Left cardiac atrium (tissue), 4 donors: ENCODE measurements at regions not wholly inside any gene's neighbourhood (a gene's known extent, or its start where the extent isn't known, plus 50 kb on each side); places are given as distances from the start of the nearest gene placed in this dataset.

Experiments used
- ATAC-seq, 2 donors: fragments of 200-7000 bp; cut with Tn5 transposase; one replicate each; pipeline ENCODE4 v1.9.1; 2020; ENCODE audit warnings: mild to moderate bottlenecking in 2 of 2, moderate library complexity in 2 of 2
- DNase-seq: peaks from one replicate; pipeline ENCODE4 v3.0.0-alpha.2; 2020
- intact Hi-C, 2 donors: fragments of 100-400 bp; cut with DNase I; formaldehyde crosslinking; loops; one replicate each; pipeline versions ENCODE4 v1.14.1 to v1.15.1; 2022 to 2023
- donor health status: DM: no; HTN: yes; CAD: no.
- donor health status: DM: no; HTN: yes; CAD: no; lungs with severe emphysema.
- donor health status: DM: yes; HTN: yes; CAD: no.
- donor health status: Dilated cardiomyopathy.

- intact Hi-C loops: no loop called here
- ATAC-seq (no peak), DNase-seq (no peak)
Observed at GRCh38 chrX:79300856-79301255, 66.3 kb downstream of the ITM2A start.

DNA sequence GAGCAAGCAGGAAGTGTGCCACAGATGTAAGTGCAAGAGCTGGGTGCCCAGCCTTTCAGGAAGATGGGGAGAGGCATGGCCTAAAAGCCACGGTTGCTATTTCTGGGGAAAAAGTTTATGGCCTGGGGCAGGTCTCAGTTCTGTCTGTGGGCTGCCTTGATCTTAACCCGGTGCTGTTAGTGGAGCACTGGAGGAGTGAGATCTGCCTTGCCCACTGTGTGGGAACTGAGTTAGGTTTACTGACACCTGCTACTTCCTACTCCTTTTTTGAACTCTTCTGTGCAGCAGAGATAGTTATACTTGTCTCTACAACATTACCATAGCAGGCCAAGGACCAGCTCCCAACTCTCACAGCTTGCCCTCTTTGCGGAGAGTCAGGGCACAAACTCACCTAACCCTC is 76.5 kb downstream of the ITM2A start:
- ATAC-seq (no peak), DNase-seq (no peak)
- intact Hi-C loops: no loop called here

DNA sequence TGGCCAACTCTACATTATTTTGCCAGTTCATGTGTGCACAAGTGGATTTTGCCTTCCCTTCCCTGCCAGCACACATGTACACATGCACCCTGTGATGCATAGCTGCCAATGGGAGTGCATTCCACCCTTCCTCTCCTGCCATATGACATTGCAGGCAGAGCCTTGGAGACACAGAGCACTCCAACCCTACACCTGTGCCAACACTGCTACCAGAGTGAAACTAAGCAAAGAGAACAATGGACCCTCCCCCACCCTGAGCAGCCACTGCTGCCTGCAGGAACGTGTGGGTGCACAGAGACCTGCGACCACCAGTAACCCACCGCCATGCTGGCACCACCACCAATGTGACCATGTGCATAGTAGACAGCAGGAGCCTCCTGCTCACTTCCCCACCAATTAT is 78.4 kb downstream of the ITM2A start:
- intact Hi-C loops: no loop called here
- DNase-seq (no peak), ATAC-seq (no peak)

GRCh38 chrX:79287724-79288123 is 79.4 kb downstream of the ITM2A start:
- DNase-seq: no peak
- ATAC-seq: no peak
- intact Hi-C loops: no loop called here

DNA sequence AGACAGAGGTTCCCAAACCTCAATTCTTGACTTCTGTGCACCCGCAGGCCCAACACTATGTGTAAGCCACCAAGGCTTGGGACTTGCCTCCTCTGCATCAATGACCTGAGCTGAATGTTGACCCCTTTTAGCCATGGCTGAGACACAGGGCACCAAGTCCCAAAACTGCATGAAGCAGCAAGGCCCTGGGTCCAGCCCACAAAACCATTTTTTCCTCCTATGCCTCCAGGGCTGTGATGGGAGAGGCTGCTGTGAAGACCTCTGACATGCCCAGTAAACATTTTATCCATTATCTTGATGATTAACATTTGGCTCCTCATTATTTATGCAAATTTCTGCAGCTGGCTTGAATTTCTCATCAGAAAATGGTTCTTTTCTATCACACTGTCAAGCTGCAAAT is 85.4 kb downstream of the ITM2A start:
- ATAC-seq: no peak
- DNase-seq: no peak
- intact Hi-C loops: no loop called here

GRCh38 chrX:79270401-79270800 is 96.7 kb downstream of the ITM2A start:
- peak; percentile 27 for DNase-seq
- intact Hi-C loops: no loop called here

GRCh38 chrX:79268788-79269187 is 98.3 kb downstream of the ITM2A start:
- ATAC-seq (no peak), DNase-seq (no peak)
- intact Hi-C loops: no loop called here

More at GRCh38 chrX:79270401-79270800, 96.7 kb downstream of the ITM2A start:
- ATAC-seq: peak; percentile 29 to 72

GRCh38 chrX:79266702-79267101 is 100.4 kb downstream of the ITM2A start:
- intact Hi-C loops: no loop called here
- no peak for DNase-seq
- ATAC-seq: no peak

- intact Hi-C loops: no loop called here
- no peak for ATAC-seq
Observed at GRCh38 chrX:79263550-79263949, 103.6 kb downstream of the ITM2A start.

GRCh38 chrX:79259073-79259689 is 108.0 kb downstream of the ITM2A start:
- DNase-seq: no peak
- ATAC-seq: peak; percentile 55 to 60
- intact Hi-C loops: no loop called here

More at GRCh38 chrX:79263550-79263949, 103.6 kb downstream of the ITM2A start:
- no peak for DNase-seq

- intact Hi-C loops: no loop called here
- ATAC-seq: no peak
- no peak for DNase-seq
Observed at GRCh38 chrX:79243691-79244090, 99.2 kb downstream of the GPR174 start.

GRCh38 chrX:79235899-79236298 is 91.4 kb downstream of the GPR174 start:
- DNase-seq: no peak
- intact Hi-C loops: no loop called here
- no peak for ATAC-seq

DNA sequence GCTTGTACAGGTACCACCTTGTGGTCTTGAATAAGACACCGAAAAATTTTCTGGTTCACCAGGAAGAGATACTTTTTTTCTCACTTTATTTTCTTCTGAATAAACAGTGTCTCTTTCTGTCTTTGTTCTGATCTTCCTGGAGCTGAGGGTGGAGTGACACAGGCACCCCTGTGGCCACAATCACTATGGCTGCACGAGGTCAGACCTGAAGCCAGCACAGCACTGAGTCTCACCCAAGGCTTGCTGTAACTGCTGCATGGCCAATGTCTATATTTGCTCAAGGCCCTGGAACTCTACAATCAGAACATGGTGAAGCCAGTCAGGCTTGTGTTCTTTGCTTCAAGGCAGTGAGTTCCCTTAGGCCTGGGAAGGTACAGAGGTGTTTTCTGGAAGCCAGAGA is 87.2 kb downstream of the GPR174 start:
- ATAC-seq: no peak
- intact Hi-C loops: no loop called here
- no peak for DNase-seq
